HCT116 (cell line): ENCODE measurements at regions not wholly inside any gene's neighbourhood (a gene's known extent, or its start where the extent isn't known, plus 50 kb on each side); places are given as distances from the start of the nearest gene placed in this dataset.

Source experiments
- ATAC-seq: fragments of 200-7000 bp; cut with Tn5 transposase; 2 replicates; pipeline ENCODE4 v1.9.1; 2020; ENCODE audit warnings: mild to moderate bottlenecking, moderate library complexity
- BruUV-seq: library from RNA; stranded (reverse); fragments of 400-500 nt; replicated peaks from 2 replicates; lab custom pipeline; 2021; lab: Mats Ljungman, UMichigan
- CTCF ChIA-PET: fragments of 300-600 bp; sonication (Branson Sonifier 250); formaldehyde crosslinking; loops from one replicate; lab custom pipeline; 2021; ENCODE audit warnings: antibody characterized with exemption; lab: Charles Lee
- POLR2A ChIA-PET: fragments of 300-600, 350-600 bp; sonication (Branson Sonifier 250); formaldehyde crosslinking; loops from one replicate; lab custom pipeline; 2021; ENCODE audit warnings: antibody characterized with exemption; lab: Charles Lee
- RAD21 ChIA-PET, 2 experiments: fragments of 300-600 bp; sonication (Branson Sonifier 250); formaldehyde crosslinking; loops; one replicate each; lab custom pipeline; 2023; ENCODE audit warnings: low total read pairs in 2 of 2; ENCODE audit not compliant: uncharacterized antibody in 2 of 2, unreplicated experiment in 2 of 2, low non-redundant PET in 1 of 2; lab: Charles Lee
- DNase-seq: peaks from one replicate; pipeline ENCODE4 v3.0.0-alpha.2; 2010; ENCODE audit warnings: low read depth, low spot score
- H2AFZ ChIP-seq: fragments of 200-600 bp; shearing (Covaris generic), sonication (generic); 2 replicates; pipeline ENCODE4 v1.6.1; 2017; ENCODE audit warnings: low read depth, mixed run types, mixed read lengths, antibody characterized with exemption, low read length; ENCODE audit not compliant: poor library complexity, severe bottlenecking
- H3K27ac ChIP-seq: 2 replicates; pipeline ENCODE4 v1.5.1; 2012; ENCODE audit warnings: low read depth, low read length
- H3K27me3 ChIP-seq: fragments of 200-600 bp; sonication (generic); 2 replicates; pipeline ENCODE4 v1.6.1; 2016; ENCODE audit warnings: mixed run types, low read length, mixed read lengths; ENCODE audit not compliant: insufficient read depth
- H3K36me3 ChIP-seq, 2 experiments: fragments of 200-500 bp in 1 of 2; fragments of 200-600 bp in 1 of 2; sonication (Bioruptor generic) in 1 of 2; sonication (generic) in 1 of 2; 2 replicates each; pipeline versions ENCODE4 v1.5.1 to v1.6.1; 2014 to 2016; ENCODE audit warnings: low read length in 2 of 2, inconsistent platforms in 1 of 2, mixed read lengths in 1 of 2, mixed run types in 1 of 2; ENCODE audit not compliant: insufficient read depth in 2 of 2, control insufficient read depth in 1 of 2
- H3K4me1 ChIP-seq, 2 experiments: fragments of 200-600 bp in 1 of 2; sonication (generic) in 1 of 2; 2 replicates each; pipeline versions ENCODE4 v1.5.1 to v1.6.1; 2012 to 2017; ENCODE audit warnings: low read length in 2 of 2, inconsistent platforms in 1 of 2, mild to moderate bottlenecking in 1 of 2, mixed read lengths in 1 of 2, mixed run types in 1 of 2, moderate library complexity in 1 of 2; ENCODE audit not compliant: insufficient read depth in 2 of 2, control insufficient read depth in 1 of 2
- H3K4me2 ChIP-seq: fragments of 200-600 bp; sonication (generic); 2 replicates; pipeline ENCODE4 v1.6.1; 2017; ENCODE audit warnings: mixed run types, low read length, mixed read lengths
- H3K4me3 ChIP-seq, 2 experiments: fragments of 200-600 bp in 1 of 2; sonication (generic) in 1 of 2; replicated peaks in 1 of 2; 2 replicates each; pipeline ENCODE4 v1.5.1; 2011 to 2016; ENCODE audit warnings: low read length in 2 of 2, control low read depth in 1 of 2, low read depth in 1 of 2, mild to moderate bottlenecking in 1 of 2, mixed read lengths in 1 of 2, mixed run types in 1 of 2
- H3K79me2 ChIP-seq: fragments of 200-600 bp; sonication (generic); 2 replicates; pipeline ENCODE4 v1.6.1; 2017; ENCODE audit warnings: mild to moderate bottlenecking, mixed run types, low read length, moderate library complexity, mixed read lengths; ENCODE audit not compliant: insufficient read depth
- H3K9ac ChIP-seq: fragments of 200-600 bp; sonication (generic); 2 replicates; pipeline ENCODE4 v1.6.1; 2016; ENCODE audit warnings: low read length, mixed read lengths
- H3K9me2 ChIP-seq: fragments of 200-600 bp; sonication (generic), shearing (Covaris generic); 2 replicates; pipeline ENCODE4 v1.6.1; 2017; ENCODE audit warnings: mixed run types, mild to moderate bottlenecking, moderate library complexity; ENCODE audit not compliant: insufficient read depth
- H3K9me3 ChIP-seq, 2 experiments: fragments of 200-500 bp in 1 of 2; fragments of 200-600 bp in 1 of 2; sonication (Bioruptor generic) in 1 of 2; sonication (generic) in 1 of 2; 2 replicates each; pipeline ENCODE4 v1.6.1; 2014 to 2017; ENCODE audit warnings: low read length in 2 of 2, mixed read lengths in 2 of 2, inconsistent platforms in 1 of 2, low read depth in 1 of 2, mild to moderate bottlenecking in 1 of 2, mixed run types in 1 of 2, moderate library complexity in 1 of 2; ENCODE audit not compliant: control insufficient read depth in 1 of 2, insufficient read depth in 1 of 2
- H4K20me1 ChIP-seq: fragments of 200-600 bp; sonication (generic), shearing (Covaris generic); 2 replicates; pipeline ENCODE4 v1.6.1; 2017; ENCODE audit warnings: mixed run types, mild to moderate bottlenecking, moderate library complexity; ENCODE audit not compliant: insufficient read depth
- ATF3 ChIP-seq: IDR thresholded peaks from 2 replicates; pipeline ENCODE4 v1.6.1; 2012
- JUND ChIP-seq: IDR thresholded peaks from 2 replicates; pipeline ENCODE4 v1.6.1; 2012
- POLR2A ChIP-seq: IDR thresholded peaks from 2 replicates; pipeline ENCODE4 v1.7.0; 2011; ENCODE audit warnings: borderline replicate concordance; ENCODE audit not compliant: insufficient read depth, insufficient read length; ENCODE audit errors: extremely low read depth
- RAD21 ChIP-seq: IDR thresholded peaks from 2 replicates; pipeline ENCODE4 v1.6.1; 2012; ENCODE audit warnings: low read depth, mild to moderate bottlenecking
- SIN3A ChIP-seq: IDR thresholded peaks from 2 replicates; pipeline ENCODE4 v1.6.1; 2012; ENCODE audit warnings: low read depth
- SP1 ChIP-seq: IDR thresholded peaks from 2 replicates; pipeline ENCODE4 v1.6.1; 2012; ENCODE audit warnings: low read depth
- ZFX ChIP-seq: fragments of 450-650 bp; IDR thresholded peaks from 2 replicates; pipeline ENCODE4 v1.6.1; 2017
- intact Hi-C: fragments of 100-400 bp; cut with micrococcal nuclease; formaldehyde crosslinking; loops from 2 replicates; pipeline ENCODE4 v1.10.0; 2022
- TF ChIP-seq, protein P1 (sequence below): IDR thresholded peaks from 2 replicates; pipeline ENCODE4 v1.6.1; 2012; ENCODE audit warnings: low read depth
- TF ChIP-seq, protein P2 (sequence below): IDR thresholded peaks from 2 replicates; pipeline ENCODE4 v1.6.1; 2012
- TF ChIP-seq, protein P3 (sequence below): IDR thresholded peaks from 2 replicates; pipeline ENCODE4 v1.6.1; 2011; ENCODE audit warnings: mild to moderate bottlenecking, low read length, moderate library complexity; ENCODE audit not compliant: insufficient replicate concordance; ENCODE audit errors: extremely low read depth

DNA sequence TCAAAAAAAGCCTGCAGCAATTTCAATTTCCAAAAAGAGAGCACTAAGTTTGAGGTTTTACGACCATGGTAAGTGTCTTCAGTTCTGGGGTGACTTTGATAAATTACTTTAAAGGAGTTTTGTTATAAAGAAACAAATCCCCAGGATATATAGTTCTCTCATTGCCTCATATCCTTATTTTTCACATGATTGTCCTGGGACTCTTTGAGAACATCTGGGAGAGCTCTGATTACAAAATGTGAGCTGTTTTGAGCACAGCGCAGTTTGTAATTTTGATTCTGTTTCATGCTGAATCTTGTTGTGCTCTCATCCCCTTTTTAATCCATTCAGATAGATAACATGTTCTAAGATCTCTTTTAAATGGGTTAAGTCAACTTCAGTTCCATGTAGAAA lies 67.7 kb upstream of the DCN start:
- no peaks in the 10 kb centered on the region for H3K79me2 ChIP-seq
- POLR2A ChIA-PET: no interaction called here
- no peaks in the 10 kb centered on the region for H4K20me1 ChIP-seq
- H3K4me2 ChIP-seq: no peak overlapping the region
- H3K9me2 ChIP-seq: no peaks in the 10 kb centered on the region
- ATAC-seq (no peak), DNase-seq (no peak)
- no peak overlapping the region for H3K4me3 ChIP-seq
- intact Hi-C loops: no loop called here
- H3K9me3 ChIP-seq: no peaks in the 10 kb centered on the region
- H3K27ac ChIP-seq: no peak overlapping the region
- no TSS peak for BruUV-seq
- no peak overlapping the region for H2AFZ ChIP-seq
- CTCF ChIA-PET: no interaction called here
- no peaks in the 10 kb centered on the region for H3K36me3 ChIP-seq
- RAD21 ChIA-PET: no interaction called here
- no peaks in the 10 kb centered on the region for H3K27me3 ChIP-seq
- no peak for TF ChIP-seq POLR2A
- TF ChIP-seq, protein P1, sequence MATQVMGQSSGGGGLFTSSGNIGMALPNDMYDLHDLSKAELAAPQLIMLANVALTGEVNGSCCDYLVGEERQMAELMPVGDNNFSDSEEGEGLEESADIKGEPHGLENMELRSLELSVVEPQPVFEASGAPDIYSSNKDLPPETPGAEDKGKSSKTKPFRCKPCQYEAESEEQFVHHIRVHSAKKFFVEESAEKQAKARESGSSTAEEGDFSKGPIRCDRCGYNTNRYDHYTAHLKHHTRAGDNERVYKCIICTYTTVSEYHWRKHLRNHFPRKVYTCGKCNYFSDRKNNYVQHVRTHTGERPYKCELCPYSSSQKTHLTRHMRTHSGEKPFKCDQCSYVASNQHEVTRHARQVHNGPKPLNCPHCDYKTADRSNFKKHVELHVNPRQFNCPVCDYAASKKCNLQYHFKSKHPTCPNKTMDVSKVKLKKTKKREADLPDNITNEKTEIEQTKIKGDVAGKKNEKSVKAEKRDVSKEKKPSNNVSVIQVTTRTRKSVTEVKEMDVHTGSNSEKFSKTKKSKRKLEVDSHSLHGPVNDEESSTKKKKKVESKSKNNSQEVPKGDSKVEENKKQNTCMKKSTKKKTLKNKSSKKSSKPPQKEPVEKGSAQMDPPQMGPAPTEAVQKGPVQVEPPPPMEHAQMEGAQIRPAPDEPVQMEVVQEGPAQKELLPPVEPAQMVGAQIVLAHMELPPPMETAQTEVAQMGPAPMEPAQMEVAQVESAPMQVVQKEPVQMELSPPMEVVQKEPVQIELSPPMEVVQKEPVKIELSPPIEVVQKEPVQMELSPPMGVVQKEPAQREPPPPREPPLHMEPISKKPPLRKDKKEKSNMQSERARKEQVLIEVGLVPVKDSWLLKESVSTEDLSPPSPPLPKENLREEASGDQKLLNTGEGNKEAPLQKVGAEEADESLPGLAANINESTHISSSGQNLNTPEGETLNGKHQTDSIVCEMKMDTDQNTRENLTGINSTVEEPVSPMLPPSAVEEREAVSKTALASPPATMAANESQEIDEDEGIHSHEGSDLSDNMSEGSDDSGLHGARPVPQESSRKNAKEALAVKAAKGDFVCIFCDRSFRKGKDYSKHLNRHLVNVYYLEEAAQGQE: no peak
- TF ChIP-seq SP1: no peak
- no peaks in the 10 kb centered on the region for H3K4me1 ChIP-seq
- H3K9ac ChIP-seq: no peak overlapping the region

DNA sequence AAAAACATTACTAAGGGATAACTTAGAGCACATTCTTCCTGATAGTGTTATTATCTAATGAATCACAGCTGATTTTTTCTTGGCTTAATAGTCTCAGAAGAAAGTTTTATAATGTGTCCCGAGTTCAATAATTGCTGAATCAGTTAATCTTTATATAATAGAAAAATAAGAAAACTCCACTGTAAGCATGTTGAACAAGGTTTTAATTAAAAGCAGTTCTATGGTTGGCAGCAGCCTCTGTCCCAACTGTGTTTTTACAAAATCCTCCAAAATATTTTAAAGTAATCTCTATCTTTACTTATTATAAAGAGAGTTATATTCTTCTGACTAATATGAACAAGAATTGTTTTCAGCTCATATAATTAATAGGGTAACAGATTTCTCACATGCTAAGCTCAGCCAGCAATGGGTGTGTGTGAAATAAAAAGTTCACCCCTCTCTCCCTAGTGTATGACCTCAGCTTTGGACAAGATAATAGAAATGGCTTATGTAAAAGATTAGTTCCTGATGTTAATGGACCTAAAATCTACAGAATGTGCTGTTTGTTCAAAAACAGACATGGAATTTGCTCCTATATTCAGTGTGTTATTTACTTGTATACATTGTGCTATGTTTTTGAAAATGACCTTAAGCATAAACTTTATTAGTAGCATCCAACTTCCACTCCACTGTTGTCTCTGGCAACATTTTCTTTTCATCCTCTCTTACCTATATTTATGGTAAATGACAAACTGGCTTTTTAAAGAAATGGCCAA lies 67.1 kb upstream of the DCN start:
- RAD21 ChIA-PET: no interaction called here

More for the DNA sequence above, 67.1 kb upstream of the DCN start:
- POLR2A ChIA-PET: no interaction called here
- Histone ChIP-seq H3K4me2 (no peak overlapping the region), H3K27me3 (no peaks in the 10 kb centered on the region), H3K36me3 (no peaks in the 10 kb centered on the region), H3K27ac (no peak overlapping the region), H3K4me1 (no peaks in the 10 kb centered on the region), H2AFZ (no peak overlapping the region), H3K9me3 (no peaks in the 10 kb centered on the region), H3K4me3 (no peak overlapping the region), H3K9me2 (no peaks in the 10 kb centered on the region), H3K9ac (no peak overlapping the region), H4K20me1 (no peaks in the 10 kb centered on the region), H3K79me2 (no peaks in the 10 kb centered on the region)
- ATAC-seq (no peak), DNase-seq (no peak)
- TF ChIP-seq SP1: no peak
- no peak for TF ChIP-seq JUND
- no peak for TF ChIP-seq SIN3A
- TF ChIP-seq, protein P2, sequence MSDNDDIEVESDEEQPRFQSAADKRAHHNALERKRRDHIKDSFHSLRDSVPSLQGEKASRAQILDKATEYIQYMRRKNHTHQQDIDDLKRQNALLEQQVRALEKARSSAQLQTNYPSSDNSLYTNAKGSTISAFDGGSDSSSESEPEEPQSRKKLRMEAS: no peak
- TF ChIP-seq ATF3: no peak
- TF ChIP-seq, protein P3, sequence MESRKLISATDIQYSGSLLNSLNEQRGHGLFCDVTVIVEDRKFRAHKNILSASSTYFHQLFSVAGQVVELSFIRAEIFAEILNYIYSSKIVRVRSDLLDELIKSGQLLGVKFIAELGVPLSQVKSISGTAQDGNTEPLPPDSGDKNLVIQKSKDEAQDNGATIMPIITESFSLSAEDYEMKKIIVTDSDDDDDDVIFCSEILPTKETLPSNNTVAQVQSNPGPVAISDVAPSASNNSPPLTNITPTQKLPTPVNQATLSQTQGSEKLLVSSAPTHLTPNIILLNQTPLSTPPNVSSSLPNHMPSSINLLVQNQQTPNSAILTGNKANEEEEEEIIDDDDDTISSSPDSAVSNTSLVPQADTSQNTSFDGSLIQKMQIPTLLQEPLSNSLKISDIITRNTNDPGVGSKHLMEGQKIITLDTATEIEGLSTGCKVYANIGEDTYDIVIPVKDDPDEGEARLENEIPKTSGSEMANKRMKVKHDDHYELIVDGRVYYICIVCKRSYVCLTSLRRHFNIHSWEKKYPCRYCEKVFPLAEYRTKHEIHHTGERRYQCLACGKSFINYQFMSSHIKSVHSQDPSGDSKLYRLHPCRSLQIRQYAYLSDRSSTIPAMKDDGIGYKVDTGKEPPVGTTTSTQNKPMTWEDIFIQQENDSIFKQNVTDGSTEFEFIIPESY: no peak
- no peak for TF ChIP-seq RAD21
- no peak for TF ChIP-seq ZFX
- no TSS peak for BruUV-seq
- CTCF ChIA-PET: no interaction called here
- intact Hi-C loops: loop anchor here (5.0 kb wide), 1 partner anchor 72 kb away; no protein-coding TSS in a partner anchor
